ENCODE measurements at regions not wholly inside any gene's neighbourhood (a gene's known extent, or its start where the extent isn't known, plus 50 kb on each side); places are given as distances from the start of the nearest gene placed in this dataset.

DNA sequence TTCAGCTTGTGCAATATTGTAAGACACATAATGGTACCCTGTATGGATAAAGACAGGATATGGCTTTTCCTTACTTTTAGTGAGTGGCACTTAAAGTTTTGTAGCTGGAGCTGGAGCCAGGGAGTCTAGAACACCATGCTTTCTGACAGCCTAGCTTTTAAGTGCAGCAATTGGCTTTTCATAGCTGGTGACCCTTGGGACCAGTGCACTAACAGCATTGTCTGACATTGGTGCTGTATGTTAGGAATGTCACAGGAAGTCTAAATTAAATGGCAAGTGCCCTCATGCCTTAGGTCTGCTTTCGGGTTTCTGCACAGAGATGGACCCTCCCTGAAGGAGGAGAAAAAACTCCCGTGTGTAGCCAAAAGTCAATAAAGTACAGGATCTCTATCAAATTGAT lies 628.2 kb downstream of the NR2F2 start:
- TF ChIP-seq FOXP2 (optimal IDR thresholded peaks at IDR 0.05; ENCODE audit: borderline replicate concordance, extremely low read depth, extremely low read length, insufficient read depth), result no peak
- TF ChIP-seq, protein P1, sequence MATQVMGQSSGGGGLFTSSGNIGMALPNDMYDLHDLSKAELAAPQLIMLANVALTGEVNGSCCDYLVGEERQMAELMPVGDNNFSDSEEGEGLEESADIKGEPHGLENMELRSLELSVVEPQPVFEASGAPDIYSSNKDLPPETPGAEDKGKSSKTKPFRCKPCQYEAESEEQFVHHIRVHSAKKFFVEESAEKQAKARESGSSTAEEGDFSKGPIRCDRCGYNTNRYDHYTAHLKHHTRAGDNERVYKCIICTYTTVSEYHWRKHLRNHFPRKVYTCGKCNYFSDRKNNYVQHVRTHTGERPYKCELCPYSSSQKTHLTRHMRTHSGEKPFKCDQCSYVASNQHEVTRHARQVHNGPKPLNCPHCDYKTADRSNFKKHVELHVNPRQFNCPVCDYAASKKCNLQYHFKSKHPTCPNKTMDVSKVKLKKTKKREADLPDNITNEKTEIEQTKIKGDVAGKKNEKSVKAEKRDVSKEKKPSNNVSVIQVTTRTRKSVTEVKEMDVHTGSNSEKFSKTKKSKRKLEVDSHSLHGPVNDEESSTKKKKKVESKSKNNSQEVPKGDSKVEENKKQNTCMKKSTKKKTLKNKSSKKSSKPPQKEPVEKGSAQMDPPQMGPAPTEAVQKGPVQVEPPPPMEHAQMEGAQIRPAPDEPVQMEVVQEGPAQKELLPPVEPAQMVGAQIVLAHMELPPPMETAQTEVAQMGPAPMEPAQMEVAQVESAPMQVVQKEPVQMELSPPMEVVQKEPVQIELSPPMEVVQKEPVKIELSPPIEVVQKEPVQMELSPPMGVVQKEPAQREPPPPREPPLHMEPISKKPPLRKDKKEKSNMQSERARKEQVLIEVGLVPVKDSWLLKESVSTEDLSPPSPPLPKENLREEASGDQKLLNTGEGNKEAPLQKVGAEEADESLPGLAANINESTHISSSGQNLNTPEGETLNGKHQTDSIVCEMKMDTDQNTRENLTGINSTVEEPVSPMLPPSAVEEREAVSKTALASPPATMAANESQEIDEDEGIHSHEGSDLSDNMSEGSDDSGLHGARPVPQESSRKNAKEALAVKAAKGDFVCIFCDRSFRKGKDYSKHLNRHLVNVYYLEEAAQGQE (IDR thresholded peaks at IDR 0.05; ENCODE audit: insufficient read depth in 1 of 2, low read depth in 2 of 2, low read length in 2 of 2), result no peak
- TF ChIP-seq TAF1 (IDR thresholded peaks at IDR 0.05; ENCODE audit: borderline replicate concordance, insufficient read depth, low read length), result no peak
- no peak for TF ChIP-seq SIN3A (IDR thresholded peaks at IDR 0.05; ENCODE audit: borderline replicate concordance, insufficient read depth, low read length)
- TF ChIP-seq POLR2AphosphoS5 (IDR thresholded peaks at IDR 0.05; ENCODE audit: low read depth, low read length), result no peak

DNA sequence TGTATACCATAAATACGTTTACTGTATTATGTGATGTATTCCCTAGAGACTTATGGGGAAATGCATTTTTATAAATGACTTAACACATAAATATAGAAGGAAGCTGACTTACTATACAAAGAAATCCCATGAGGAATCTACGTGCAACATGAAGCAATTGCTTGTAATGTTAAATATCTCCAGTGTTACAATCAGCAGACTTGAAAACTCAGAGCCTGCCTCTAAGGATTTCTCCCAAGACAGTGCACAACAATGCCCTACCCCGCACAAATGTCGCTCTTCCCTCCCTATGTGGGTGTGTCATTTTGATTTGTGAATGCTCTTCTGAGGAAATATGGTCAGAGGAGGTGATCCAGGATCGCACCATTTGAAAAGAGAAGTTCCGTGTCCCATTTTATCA lies 629.0 kb downstream of the NR2F2 start:
- TF ChIP-seq TAF1 (IDR thresholded peaks at IDR 0.05; ENCODE audit: borderline replicate concordance, insufficient read depth, low read length), result no peak
- TF ChIP-seq FOXP2 (optimal IDR thresholded peaks at IDR 0.05; ENCODE audit: borderline replicate concordance, extremely low read depth, extremely low read length, insufficient read depth), result no peak
- TF ChIP-seq POLR2AphosphoS5 (IDR thresholded peaks at IDR 0.05; ENCODE audit: low read depth, low read length), result no peak
- TF ChIP-seq SIN3A (IDR thresholded peaks at IDR 0.05; ENCODE audit: borderline replicate concordance, insufficient read depth, low read length), result no peak
- TF ChIP-seq, protein P1 (IDR thresholded peaks at IDR 0.05; ENCODE audit: insufficient read depth in 1 of 2, low read depth in 2 of 2, low read length in 2 of 2), result no peak

DNA sequence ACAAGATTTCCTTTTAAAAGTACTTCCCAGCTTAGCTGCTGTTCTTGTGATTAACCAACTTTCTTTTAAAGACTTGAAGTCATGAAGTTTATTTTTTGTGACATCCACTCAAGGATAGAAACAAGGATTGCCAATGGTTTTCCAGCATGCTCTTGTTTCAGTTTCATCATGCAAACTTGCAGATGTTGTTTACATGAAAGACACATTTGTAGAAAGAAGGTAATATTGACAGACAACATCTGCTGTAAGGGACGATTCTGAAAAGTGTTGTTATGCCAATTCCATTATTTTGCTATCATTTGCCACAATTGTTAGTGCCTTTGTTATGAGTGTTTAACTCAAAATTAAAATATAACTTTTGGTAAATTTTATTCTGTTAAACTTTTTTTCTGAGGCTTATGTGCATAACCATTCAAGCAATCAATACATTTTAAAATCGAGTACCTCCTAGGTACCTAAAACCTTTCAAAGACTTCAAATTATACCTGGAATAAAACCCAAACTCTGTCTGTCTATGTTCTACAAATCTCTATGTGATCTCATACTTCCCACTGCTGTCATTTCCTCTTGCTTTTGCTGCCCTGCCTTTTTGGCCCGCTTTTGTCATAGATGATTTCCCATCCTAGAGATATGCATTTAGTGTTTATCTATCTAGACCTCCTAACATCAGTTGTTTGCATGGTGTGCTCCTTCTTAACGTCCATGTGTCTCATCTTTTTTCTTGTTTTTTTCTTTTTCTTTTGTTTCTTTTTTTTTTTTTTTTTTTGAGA lies 630.4 kb downstream of the NR2F2 start:
- TF ChIP-seq TAF1 (IDR thresholded peaks at IDR 0.05; ENCODE audit: borderline replicate concordance, insufficient read depth, low read length), result no peak
- no peak for TF ChIP-seq SIN3A (IDR thresholded peaks at IDR 0.05; ENCODE audit: borderline replicate concordance, insufficient read depth, low read length)
- TF ChIP-seq POLR2AphosphoS5 (IDR thresholded peaks at IDR 0.05; ENCODE audit: low read depth, low read length), result no peak

DNA sequence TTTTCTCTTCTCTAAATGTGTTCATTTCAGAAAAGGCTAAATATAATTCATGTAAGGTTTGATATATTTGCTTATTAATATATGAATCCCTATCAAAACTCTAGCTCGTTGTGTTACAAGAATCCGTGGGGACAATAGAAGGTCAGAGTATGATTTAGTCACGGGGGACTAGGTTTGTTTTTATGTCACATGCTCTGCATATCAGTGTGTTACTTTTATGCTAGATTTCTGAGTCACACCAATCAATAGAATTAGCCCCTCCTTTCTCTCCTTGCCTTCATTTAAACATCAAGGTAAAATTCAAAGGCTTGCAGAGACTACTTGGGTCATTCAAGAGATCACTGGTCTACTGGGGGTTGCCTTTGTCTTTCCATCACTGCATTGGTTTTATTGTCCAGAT lies 636.1 kb downstream of the NR2F2 start:
- no peak for TF ChIP-seq FOXP2 (optimal IDR thresholded peaks at IDR 0.05; ENCODE audit: borderline replicate concordance, extremely low read depth, extremely low read length, insufficient read depth)
- TF ChIP-seq TAF1 (IDR thresholded peaks at IDR 0.05; ENCODE audit: borderline replicate concordance, insufficient read depth, low read length), result no peak
- TF ChIP-seq, protein P1 (IDR thresholded peaks at IDR 0.05; ENCODE audit: insufficient read depth in 1 of 2, low read depth in 2 of 2, low read length in 2 of 2), result no peak
- no peak for TF ChIP-seq POLR2AphosphoS5 (IDR thresholded peaks at IDR 0.05; ENCODE audit: low read depth, low read length)
- no peak for TF ChIP-seq SIN3A (IDR thresholded peaks at IDR 0.05; ENCODE audit: borderline replicate concordance, insufficient read depth, low read length)

DNA sequence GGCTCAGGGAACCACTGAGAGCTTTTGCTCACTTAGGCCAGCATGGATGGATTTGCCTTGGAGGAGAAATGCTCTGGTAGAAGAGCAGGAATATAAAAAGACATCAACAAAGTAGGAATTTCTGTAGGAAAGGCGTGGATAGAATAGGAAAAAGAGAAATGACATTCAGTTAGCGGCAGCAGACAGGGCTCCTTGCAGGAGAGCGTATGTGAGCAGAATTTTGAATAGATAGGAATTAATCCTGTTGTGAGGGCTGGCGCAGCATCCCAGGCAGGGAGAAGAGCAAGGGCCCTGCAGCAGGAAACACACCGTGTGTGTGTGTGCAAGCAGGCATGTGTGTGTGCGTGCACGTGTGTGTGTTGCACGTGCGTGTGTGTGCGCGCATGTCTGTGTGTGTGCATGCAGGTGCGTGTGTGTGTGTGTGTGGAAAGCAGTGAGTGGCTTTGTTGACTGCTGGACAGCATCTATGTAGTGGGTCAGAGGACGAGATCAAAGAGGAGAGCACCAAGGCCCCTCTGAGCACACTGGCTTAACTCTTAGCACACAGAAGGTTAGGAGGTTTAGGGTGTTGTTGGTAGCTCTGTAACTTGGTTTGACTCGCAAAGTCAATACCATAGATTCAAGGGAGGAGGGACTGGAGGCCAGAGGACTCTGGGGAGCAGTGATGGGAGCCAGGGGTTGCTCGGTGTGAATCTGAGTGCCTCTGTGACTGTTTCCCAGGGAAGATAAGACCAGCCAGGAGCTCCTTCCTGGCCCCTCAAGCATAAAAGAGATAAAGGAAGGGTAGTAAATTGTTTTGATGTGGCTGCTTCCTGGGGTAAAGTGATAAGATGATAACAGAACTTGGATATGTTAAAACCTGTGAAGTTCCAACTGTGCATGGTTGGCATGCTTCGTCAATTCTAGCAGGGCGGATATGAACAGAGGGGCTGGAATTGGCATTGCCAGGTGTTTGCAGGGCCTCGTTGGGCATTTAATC lies 639.5 kb downstream of the NR2F2 start:
- TF ChIP-seq POLR2AphosphoS5 (IDR thresholded peaks at IDR 0.05; ENCODE audit: low read depth, low read length) (no peak), FOXP2 (optimal IDR thresholded peaks at IDR 0.05; ENCODE audit: borderline replicate concordance, extremely low read depth, extremely low read length, insufficient read depth) (no peak), TAF1 (IDR thresholded peaks at IDR 0.05; ENCODE audit: borderline replicate concordance, insufficient read depth, low read length) (no peak), SIN3A (IDR thresholded peaks at IDR 0.05; ENCODE audit: borderline replicate concordance, insufficient read depth, low read length) (no peak)
- TF ChIP-seq, protein P1 (IDR thresholded peaks at IDR 0.05; ENCODE audit: insufficient read depth in 1 of 2, low read depth in 2 of 2, low read length in 2 of 2), result no peak

Measured in PFSK-1 (cell line).